SU-DHL-6 (cell line): ENCODE measurements at regions not wholly inside any gene's neighbourhood (a gene's known extent, or its start where the extent isn't known, plus 50 kb on each side); places are given as distances from the start of the nearest gene placed in this dataset.

Experiments
- H2AFZ ChIP-seq: fragments of 200-600 bp; sonication (generic); 2 replicates; pipeline ENCODE4 v1.6.1; 2014; ENCODE audit warnings: low read depth, mild to moderate bottlenecking, moderate library complexity, mixed read lengths, antibody characterized with exemption, low read length; ENCODE audit not compliant: severe bottlenecking
- H3F3A ChIP-seq: fragments of 200-600 bp; shearing (Covaris generic); 2 replicates; pipeline ENCODE4 v1.6.0; 2016; ENCODE audit warnings: antibody characterized with exemption, mild to moderate bottlenecking; ENCODE audit not compliant: insufficient read depth
- H3K27ac ChIP-seq: fragments of 200-600 bp; sonication (generic); 2 replicates; pipeline ENCODE4 v1.5.1; 2016; ENCODE audit warnings: low read depth, mild to moderate bottlenecking, low read length, moderate library complexity, mixed read lengths
- H3K27me3 ChIP-seq: fragments of 200-600 bp; sonication (generic), shearing (Covaris generic); 2 replicates; pipeline ENCODE4 v1.6.0; 2014; ENCODE audit warnings: mild to moderate bottlenecking, low read length
- H3K36me3 ChIP-seq: fragments of 200-600 bp; sonication (generic); 2 replicates; pipeline ENCODE4 v1.6.1; 2014; ENCODE audit warnings: mild to moderate bottlenecking, low read length, mixed read lengths
- H3K4me2 ChIP-seq: fragments of 300-600, 200-600 bp; shearing (Covaris generic), sonication (generic); 2 replicates; pipeline ENCODE4 v1.6.0; 2014; ENCODE audit warnings: low read length, low read depth, mild to moderate bottlenecking; ENCODE audit not compliant: poor library complexity, severe bottlenecking
- H3K4me3 ChIP-seq: fragments of 200-600 bp; sonication (generic); 2 replicates; pipeline ENCODE4 v1.5.1; 2014; ENCODE audit warnings: antibody characterized with exemption, low read length, mild to moderate bottlenecking, mixed read lengths; ENCODE audit not compliant: insufficient read depth, poor library complexity, severe bottlenecking
- H3K79me2 ChIP-seq: fragments of 200-600 bp; sonication (generic); 2 replicates; pipeline ENCODE4 v1.6.1; 2014; ENCODE audit warnings: mild to moderate bottlenecking, low read length, moderate library complexity; ENCODE audit not compliant: insufficient read depth
- H3K9ac ChIP-seq: fragments of 200-600 bp; sonication (generic); 2 replicates; pipeline ENCODE4 v1.7.0; 2014; ENCODE audit warnings: mild to moderate bottlenecking, low read length
- H3K9me2 ChIP-seq: fragments of 200-600 bp; sonication (generic); replicated peaks from 2 replicates; pipeline ENCODE4 v1.6.1; 2014; ENCODE audit warnings: low read length; ENCODE audit not compliant: insufficient read depth
- H3K9me3 ChIP-seq: fragments of 200-600 bp; sonication (generic); 2 replicates; pipeline ENCODE4 v1.6.1; 2014; ENCODE audit warnings: low read length, mixed read lengths; ENCODE audit not compliant: insufficient read depth
- H4K20me1 ChIP-seq: fragments of 200-600 bp; sonication (generic); 2 replicates; pipeline ENCODE4 v1.6.1; 2014; ENCODE audit warnings: low read depth, mild to moderate bottlenecking, antibody characterized with exemption, low read length, moderate library complexity, mixed read lengths
- CTCF ChIP-seq: fragments of 200-600 bp; sonication (generic); IDR thresholded peaks from one replicate; pipeline ENCODE4 v1.5.1; 2017; ENCODE audit warnings: antibody characterized with exemption, mild to moderate bottlenecking, low read length, moderate library complexity; ENCODE audit not compliant: insufficient read depth, poor library complexity, severe bottlenecking
- EZH2phosphoT487 ChIP-seq: fragments of 200-600 bp; sonication (generic), shearing (Covaris generic); conservative IDR thresholded peaks from 2 replicates; pipeline ENCODE4 v1.6.1; 2018; ENCODE audit warnings: mild to moderate bottlenecking, antibody characterized with exemption, low read length, moderate library complexity, mixed read lengths

- no peaks in the 10 kb centered on the region for H3K79me2 ChIP-seq
- no peaks in the 10 kb centered on the region for H3K9me2 ChIP-seq
- no peak for TF ChIP-seq EZH2phosphoT487
- peak; percentile 82 for TF ChIP-seq CTCF
- no peak overlapping the region for H3K27ac ChIP-seq
- no peaks in the 10 kb centered on the region for H3F3A ChIP-seq
- H3K4me3 ChIP-seq, result no peak overlapping the region
- H3K9ac ChIP-seq, result no peak overlapping the region
- no peaks in the 10 kb centered on the region for H3K9me3 ChIP-seq
- no peaks in the 10 kb centered on the region for H3K36me3 ChIP-seq
- no peak overlapping the region for H3K4me2 ChIP-seq
- H2AFZ ChIP-seq, result no peak overlapping the region
- H3K27me3 ChIP-seq, result no peaks in the 10 kb centered on the region
- no peaks in the 10 kb centered on the region for H4K20me1 ChIP-seq
These were observed 131.8 kb upstream of the CHD1 start for GRCh38 chr5:99060306-99061261.

GRCh38 chr5:99059685-99060084 is 130.9 kb upstream of the CHD1 start:
- Histone ChIP-seq H3K27me3 (no peaks in the 10 kb centered on the region), H3K4me3 (no peak overlapping the region), H3K9ac (no peak overlapping the region), H3K36me3 (no peaks in the 10 kb centered on the region), H3K9me2 (no peaks in the 10 kb centered on the region), H2AFZ (no peak overlapping the region), H3K27ac (no peak overlapping the region), H3K79me2 (no peaks in the 10 kb centered on the region), H3K4me2 (no peak overlapping the region), H4K20me1 (no peaks in the 10 kb centered on the region), H3K9me3 (no peaks in the 10 kb centered on the region), H3F3A (no peaks in the 10 kb centered on the region)
- TF ChIP-seq EZH2phosphoT487 (no peak), CTCF (no peak)

GRCh38 chr5:99058466-99058865 is 129.7 kb upstream of the CHD1 start:
- TF ChIP-seq EZH2phosphoT487, result no peak
- no peak for TF ChIP-seq CTCF
- Histone ChIP-seq H3K9me3 (no peaks in the 10 kb centered on the region), H3K36me3 (no peaks in the 10 kb centered on the region), H3K4me2 (no peak overlapping the region), H3K9me2 (no peaks in the 10 kb centered on the region), H2AFZ (no peak overlapping the region), H3K9ac (no peak overlapping the region), H3K79me2 (no peaks in the 10 kb centered on the region), H3F3A (no peaks in the 10 kb centered on the region), H4K20me1 (no peaks in the 10 kb centered on the region), H3K27me3 (no peaks in the 10 kb centered on the region), H3K4me3 (no peak overlapping the region), H3K27ac (no peak overlapping the region)
